Fibroblast of the aortic adventitia (primary cell): ENCODE measurements at regions not wholly inside any gene's neighbourhood (a gene's known extent, or its start where the extent isn't known, plus 50 kb on each side); places are given as distances from the start of the nearest gene placed in this dataset.

Experiments used
- DNase-seq: peaks from one replicate; pipeline ENCODE4 v3.0.0-alpha.2; 2010; ENCODE audit warnings: low read depth
- H3K4me3 ChIP-seq: 2 replicates; pipeline ENCODE4 v1.5.1; 2011; ENCODE audit warnings: low read depth, mild to moderate bottlenecking, control low read depth, low read length, moderate library complexity
- CTCF ChIP-seq: IDR thresholded peaks from 2 replicates; pipeline ENCODE4 v1.5.1; 2011; ENCODE audit warnings: mild to moderate bottlenecking, low read length, control low read depth, inconsistent platforms; ENCODE audit not compliant: insufficient read depth

- peak; percentile 96 for DNase-seq
- TF ChIP-seq CTCF = peak; percentile 12
- H3K4me3 ChIP-seq = no peak overlapping the region
Measured at GRCh38 chr2:145744541-145745386, 1224.8 kb upstream of the ZEB2 start.

DNA sequence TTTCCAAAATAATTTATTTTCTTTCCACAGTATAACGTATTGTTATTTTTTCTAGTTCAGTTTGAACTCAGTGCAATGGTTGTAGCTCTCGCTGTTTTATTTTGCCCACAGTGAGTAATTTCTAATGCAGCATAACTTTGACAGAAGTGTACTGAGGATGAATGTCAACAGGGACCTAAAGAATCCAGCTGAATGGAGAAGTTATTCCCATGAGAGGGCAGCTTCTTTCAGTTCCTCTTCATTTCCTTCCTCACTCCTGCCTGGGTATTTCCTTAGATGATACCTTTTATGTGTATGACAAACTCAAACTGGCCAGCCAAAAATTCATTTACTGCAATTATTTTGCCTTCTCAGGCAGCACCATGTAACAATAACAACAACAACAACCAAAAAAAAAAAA lies 1223.1 kb upstream of the ZEB2 start:
- H3K4me3 ChIP-seq = no peak overlapping the region
- no peak for TF ChIP-seq CTCF
- no peak for DNase-seq

- DNase-seq = no peak
- no peak for TF ChIP-seq CTCF
- H3K4me3 ChIP-seq = no peak overlapping the region
Measured at GRCh38 chr2:145741636-145742035, 1221.7 kb upstream of the ZEB2 start.

DNA sequence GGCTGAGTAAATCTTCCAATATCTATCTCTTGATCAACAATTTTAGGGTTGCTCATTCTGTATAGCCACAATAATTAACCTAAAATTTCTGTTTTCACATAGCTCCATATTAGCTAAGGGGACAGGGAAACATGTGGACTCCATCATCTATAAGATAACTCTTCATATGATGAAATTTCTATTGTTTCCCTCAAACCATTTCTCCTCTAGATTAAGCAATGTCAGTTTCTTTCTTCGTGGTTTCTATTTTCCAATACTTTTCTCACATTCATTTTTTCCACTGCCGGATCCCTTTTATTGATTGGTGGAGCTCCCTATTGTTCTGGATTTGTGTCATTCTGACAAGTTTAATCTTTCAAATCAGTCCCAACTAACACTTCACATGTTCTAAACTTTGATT lies 1221.3 kb upstream of the ZEB2 start:
- DNase-seq = peak; percentile 59
- no peak for TF ChIP-seq CTCF
- H3K4me3 ChIP-seq = no peak overlapping the region

DNA sequence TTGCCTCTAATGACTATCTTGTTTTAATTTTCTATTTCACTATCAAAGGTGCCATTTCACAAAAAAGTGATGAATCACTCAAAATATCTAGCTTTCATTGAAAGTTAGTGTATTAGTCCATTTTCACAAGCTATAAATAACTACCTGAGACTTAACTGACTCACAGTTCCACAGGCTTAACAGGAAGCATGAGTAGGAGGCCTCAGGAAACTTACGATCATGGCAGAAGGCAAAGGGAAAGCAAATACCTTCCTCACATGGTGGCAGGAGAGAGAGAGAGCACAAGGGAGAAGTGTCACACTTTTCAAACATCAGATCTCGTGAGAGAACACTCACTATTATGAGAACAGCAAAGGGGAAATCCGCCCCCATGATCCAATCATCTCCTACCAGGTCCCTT lies 1220.4 kb upstream of the ZEB2 start:
- H3K4me3 ChIP-seq = no peak overlapping the region
- DNase-seq = no peak
- no peak for TF ChIP-seq CTCF

DNA sequence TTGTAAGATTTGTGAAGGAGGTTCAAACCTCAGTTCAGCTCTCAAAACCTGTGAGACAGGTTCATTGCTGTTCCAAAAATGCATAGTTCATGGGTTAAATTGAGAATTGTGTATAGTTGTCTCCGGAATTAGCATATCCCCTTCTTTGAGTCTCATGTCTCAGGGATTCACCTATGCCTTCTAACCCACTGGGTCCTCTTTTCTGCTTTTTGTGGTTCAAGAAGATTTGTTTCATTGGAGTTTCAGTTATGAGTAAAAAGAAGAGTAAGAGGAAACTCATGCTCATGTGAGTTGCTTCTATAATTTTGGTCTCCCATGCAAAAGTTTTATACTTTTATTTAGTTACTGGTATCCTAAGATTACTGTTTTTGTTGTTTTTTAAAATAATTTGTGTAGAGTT lies 1219.8 kb upstream of the ZEB2 start:
- DNase-seq = no peak
- TF ChIP-seq CTCF = no peak
- H3K4me3 ChIP-seq = no peak overlapping the region

DNA sequence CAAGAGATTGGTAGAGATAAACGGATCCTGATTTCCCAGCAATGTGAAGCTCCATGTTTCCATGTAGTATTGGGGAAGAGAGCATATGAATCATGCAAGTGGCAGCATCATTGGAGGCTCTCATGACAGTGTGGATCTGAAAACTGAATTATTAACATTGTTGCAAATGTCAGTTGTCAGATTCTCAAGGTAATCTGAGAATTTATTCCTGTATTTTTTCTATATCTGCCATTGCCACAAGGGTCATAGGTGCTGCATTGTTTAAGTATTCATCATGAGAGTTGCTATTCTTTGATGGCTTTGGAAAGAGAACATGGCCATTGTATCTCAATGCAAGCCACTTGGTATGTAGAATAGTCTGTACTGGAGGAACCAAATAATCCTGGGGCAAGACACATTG lies 1217.0 kb upstream of the ZEB2 start:
- no peak for TF ChIP-seq CTCF
- peak; percentile 43 for DNase-seq
- no peak overlapping the region for H3K4me3 ChIP-seq
